Right lobe of liver (tissue), 6 donors: ENCODE measurements at regions not wholly inside any gene's neighbourhood (a gene's known extent, or its start where the extent isn't known, plus 50 kb on each side); places are given as distances from the start of the nearest gene placed in this dataset.

Experiments
- ATAC-seq, 4 donors: fragments of 200-7000 bp; cut with Tn5 transposase; one replicate each; pipeline ENCODE4 v1.9.1; 2020; ENCODE audit warnings: mild to moderate bottlenecking in 4 of 4, moderate library complexity in 4 of 4
- DNase-seq, 3 donors: peaks; one replicate each; pipeline ENCODE4 v3.0.0-alpha.2; 2020
- H3K27ac ChIP-seq, 3 donors: fragments of 200-600 bp; one replicate each; pipeline ENCODE4 v1.8.0; 2022
- H3K27me3 ChIP-seq, 2 donors: fragments of 200-600 bp; one replicate each; pipeline ENCODE4 v1.8.0; 2022
- H3K36me3 ChIP-seq, 4 donors: fragments of 200-600 bp; sonication (generic) in 1 of 4; one replicate each; pipeline versions ENCODE4 v1.5.1 to v1.8.0; 2017 to 2022; ENCODE audit warnings: control low read depth in 1 of 4
- H3K4me1 ChIP-seq, 4 donors: fragments of 200-600 bp; sonication (generic) in 1 of 4; one replicate each; pipeline versions ENCODE4 v1.5.1 to v1.8.0; 2017 to 2022; ENCODE audit warnings: control low read depth in 1 of 4
- H3K4me3 ChIP-seq, 3 donors: fragments of 200-600 bp; one replicate each; pipeline ENCODE4 v1.8.0; 2022
- H3K9me3 ChIP-seq, 4 donors: fragments of 200-600 bp; sonication (generic) in 1 of 4; one replicate each; pipeline versions ENCODE4 v1.5.1 to v1.8.0; 2017 to 2022; ENCODE audit warnings: control low read depth in 1 of 4
- POLR2A ChIP-seq: fragments of 450-650 bp; IDR thresholded peaks from one replicate; pipeline ENCODE4 v1.6.1; 2017; ENCODE audit warnings: antibody characterized with exemption, mild to moderate bottlenecking
- WGBS: methylation state at CpG from one replicate; pipeline ENCODE4 v1.1.6; 2018; ENCODE audit warnings: low coverage, low lambda C conversion rate; ENCODE audit not compliant: insufficient coverage; ENCODE audit errors: missing lambda C conversion rate; 5-methylcytosine and 5-hydroxymethylcytosine counted together
- intact Hi-C, 2 donors: fragments of 100-400 bp; cut with DNase I; formaldehyde crosslinking; loops; one replicate each; pipeline versions ENCODE4 v1.11.2 to v1.14.1; 2022
- TF ChIP-seq, protein P1 (sequence below), 4 donors: fragments of 200-600 bp in 3 of 4; fragments of 450-650 bp in 1 of 4; IDR thresholded peaks; one replicate each; pipeline versions ENCODE4 v1.5.1 to v1.8.0; 2016 to 2022; ENCODE audit warnings: antibody characterized with exemption in 4 of 4, mild to moderate bottlenecking in 2 of 4
- donor health status: DM: no; HTN: yes; CAD: no.
- donor health status: DM: no; HTN: no; CAD: no.
- donor health status: DM: no; HTN: no; CAD: no.
- donor health status: DM: no; HTN: yes; CAD: no.
- donor health status: DM: no; HTN: yes; CAD: no.

DNA sequence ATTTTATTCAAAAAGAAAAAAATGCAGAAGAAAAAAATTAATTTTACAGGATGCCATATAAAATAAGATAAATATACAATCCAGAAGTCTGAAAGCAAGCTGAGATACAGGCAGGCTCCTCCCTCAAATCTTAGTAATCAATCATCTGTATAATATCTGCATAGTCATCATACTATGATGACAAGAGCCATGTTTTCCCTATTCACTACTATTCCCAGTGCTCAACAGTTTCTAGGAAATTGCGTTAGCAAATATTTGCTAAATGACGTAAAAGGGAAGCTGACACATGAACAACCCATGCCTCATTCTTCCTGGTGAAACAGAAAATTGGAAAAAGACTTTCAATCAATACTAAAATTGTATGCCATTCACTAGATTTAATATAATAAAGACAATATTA is 793.2 kb downstream of the SUCLG1 start:
- Histone ChIP-seq H3K4me3 (no peak overlapping the region), H3K36me3 (no peaks in the 10 kb centered on the region), H3K4me1 (no peaks in the 10 kb centered on the region), H3K9me3 (no peaks in the 10 kb centered on the region), H3K27me3 (no peaks in the 10 kb centered on the region), H3K27ac (no peak overlapping the region)
- no peak for TF ChIP-seq POLR2A
- TF ChIP-seq, protein P1, sequence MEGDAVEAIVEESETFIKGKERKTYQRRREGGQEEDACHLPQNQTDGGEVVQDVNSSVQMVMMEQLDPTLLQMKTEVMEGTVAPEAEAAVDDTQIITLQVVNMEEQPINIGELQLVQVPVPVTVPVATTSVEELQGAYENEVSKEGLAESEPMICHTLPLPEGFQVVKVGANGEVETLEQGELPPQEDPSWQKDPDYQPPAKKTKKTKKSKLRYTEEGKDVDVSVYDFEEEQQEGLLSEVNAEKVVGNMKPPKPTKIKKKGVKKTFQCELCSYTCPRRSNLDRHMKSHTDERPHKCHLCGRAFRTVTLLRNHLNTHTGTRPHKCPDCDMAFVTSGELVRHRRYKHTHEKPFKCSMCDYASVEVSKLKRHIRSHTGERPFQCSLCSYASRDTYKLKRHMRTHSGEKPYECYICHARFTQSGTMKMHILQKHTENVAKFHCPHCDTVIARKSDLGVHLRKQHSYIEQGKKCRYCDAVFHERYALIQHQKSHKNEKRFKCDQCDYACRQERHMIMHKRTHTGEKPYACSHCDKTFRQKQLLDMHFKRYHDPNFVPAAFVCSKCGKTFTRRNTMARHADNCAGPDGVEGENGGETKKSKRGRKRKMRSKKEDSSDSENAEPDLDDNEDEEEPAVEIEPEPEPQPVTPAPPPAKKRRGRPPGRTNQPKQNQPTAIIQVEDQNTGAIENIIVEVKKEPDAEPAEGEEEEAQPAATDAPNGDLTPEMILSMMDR (IDR thresholded peaks at IDR 0.05) = no peak
- DNase-seq = no peak
- intact Hi-C loops = no loop called here
- WGBS = 31% methylated on average over 2 of the region's 2 CpGs
- peak in 1 of 4 donors; percentile 56 for ATAC-seq

DNA sequence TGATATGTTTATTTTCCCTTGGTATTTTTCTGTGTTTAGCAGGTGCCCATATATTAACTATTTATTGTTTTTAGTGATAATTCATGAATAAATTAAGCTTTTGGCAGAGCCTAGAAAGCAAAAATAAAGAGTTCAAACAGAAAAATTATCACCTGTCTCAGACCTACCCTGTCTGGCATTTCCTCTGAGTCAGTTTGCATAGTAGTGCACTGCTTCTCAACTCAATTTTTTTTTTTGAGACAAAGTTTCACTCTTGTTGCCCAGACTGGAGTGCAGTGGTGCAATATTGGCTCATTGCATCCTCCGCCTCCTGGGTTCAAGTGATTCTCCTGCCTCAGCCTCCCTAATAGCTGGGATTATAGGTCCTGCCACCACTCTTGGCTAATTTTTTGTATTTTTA is 793.9 kb downstream of the SUCLG1 start:
- ATAC-seq = no peak
- no peak overlapping the region for H3K4me3 ChIP-seq
- no peak overlapping the region for H3K27ac ChIP-seq
- DNase-seq = no peak
- no peaks in the 10 kb centered on the region for H3K9me3 ChIP-seq
- no peaks in the 10 kb centered on the region for H3K4me1 ChIP-seq
- intact Hi-C loops = no loop called here
- H3K36me3 ChIP-seq = no peaks in the 10 kb centered on the region
- no peak for TF ChIP-seq POLR2A
- TF ChIP-seq, protein P1 (IDR thresholded peaks at IDR 0.05) = no peak
- 83% methylated on average over 1 of the region's 1 CpG for WGBS
- H3K27me3 ChIP-seq = no peaks in the 10 kb centered on the region

DNA sequence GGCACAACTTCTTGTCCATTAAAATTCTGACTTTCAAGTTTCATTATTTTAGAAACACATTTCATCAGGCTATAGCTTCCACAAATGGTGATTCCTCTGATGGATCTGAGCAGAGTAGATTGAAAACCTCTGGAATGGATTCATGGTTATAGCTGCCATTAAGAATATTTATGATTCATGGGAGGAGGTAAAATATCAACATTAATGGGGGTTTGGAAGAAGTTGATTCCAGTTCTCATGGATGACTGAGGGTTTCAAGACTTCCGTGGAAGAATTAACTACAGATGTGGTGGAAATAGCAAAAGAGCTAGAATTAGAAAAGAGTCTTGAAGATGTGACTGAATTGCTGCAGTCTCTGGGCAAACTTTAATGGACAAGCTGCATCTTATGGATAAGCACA is 797.4 kb downstream of the SUCLG1 start:
- Histone ChIP-seq H3K27ac (no peak overlapping the region), H3K4me3 (no peak overlapping the region), H3K27me3 (no peaks in the 10 kb centered on the region), H3K4me1 (no peaks in the 10 kb centered on the region), H3K9me3 (no peaks in the 10 kb centered on the region), H3K36me3 (no peaks in the 10 kb centered on the region)
- no peak for ATAC-seq
- DNase-seq = no peak
- TF ChIP-seq, protein P1 (IDR thresholded peaks at IDR 0.05) = no peak
- TF ChIP-seq POLR2A = no peak
- intact Hi-C loops = no loop called here
- WGBS = 93% methylated on average over 1 of the region's 1 CpG

DNA sequence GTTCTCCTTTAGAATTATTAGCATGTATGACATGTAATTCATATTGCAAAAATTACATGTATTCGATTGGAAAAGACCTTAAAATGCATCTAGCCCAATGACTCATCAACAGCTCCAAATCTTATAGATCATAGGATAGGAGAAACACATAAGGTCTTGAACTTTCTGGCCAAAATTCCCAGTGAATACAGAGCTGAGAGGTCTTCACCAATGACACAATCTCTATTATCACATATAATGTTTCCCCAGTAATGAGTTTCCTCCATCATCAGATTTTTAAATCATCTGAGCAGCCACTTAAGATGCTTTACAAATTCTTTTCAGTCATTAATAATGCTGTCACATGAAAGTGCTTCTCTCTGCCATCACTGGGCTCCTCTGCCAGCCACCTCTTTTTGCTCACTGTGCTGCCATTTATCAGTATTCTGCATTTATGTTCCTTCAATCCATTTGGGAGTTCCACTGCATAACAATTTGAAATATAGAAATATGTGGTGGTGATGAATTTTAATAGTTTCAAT is 804.9 kb downstream of the SUCLG1 start:
- no peak for DNase-seq
- intact Hi-C loops = no loop called here
- TF ChIP-seq POLR2A = no peak
- TF ChIP-seq, protein P1 (IDR thresholded peaks at IDR 0.05) = no peak
- Histone ChIP-seq H3K36me3 (no peaks in the 10 kb centered on the region), H3K4me1 (no peaks in the 10 kb centered on the region), H3K27ac (no peak overlapping the region), H3K9me3 (no peaks in the 10 kb centered on the region), H3K4me3 (no peak overlapping the region), H3K27me3 (no peaks in the 10 kb centered on the region)
- 30% methylated on average over 1 of the region's 1 CpG for WGBS
- ATAC-seq = no peak

DNA sequence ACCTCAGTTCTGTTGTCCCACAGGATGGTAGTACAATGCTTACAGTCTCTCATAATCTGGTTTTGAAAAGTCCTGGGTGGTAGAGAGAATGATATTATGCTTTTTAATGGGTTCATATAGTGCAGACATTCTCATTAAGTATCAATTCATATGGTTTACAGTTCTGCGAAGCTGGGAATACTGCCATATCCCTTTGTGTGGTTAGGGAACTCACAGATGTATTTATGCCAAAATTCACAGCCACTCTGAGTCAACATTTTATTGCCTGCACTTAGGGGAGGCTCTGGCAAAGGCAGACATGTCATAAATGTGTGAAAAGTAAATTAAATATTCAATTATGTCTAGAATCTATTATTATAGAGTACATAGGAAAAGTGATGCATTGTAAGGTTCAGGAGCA is 808.2 kb downstream of the SUCLG1 start:
- Histone ChIP-seq H3K27me3 (no peaks in the 10 kb centered on the region), H3K27ac (no peak overlapping the region), H3K9me3 (no peaks in the 10 kb centered on the region), H3K36me3 (no peaks in the 10 kb centered on the region), H3K4me1 (no peaks in the 10 kb centered on the region), H3K4me3 (no peak overlapping the region)
- WGBS = 25% methylated on average over 1 of the region's 1 CpG
- intact Hi-C loops = no loop called here
- ATAC-seq = no peak
- TF ChIP-seq, protein P1 (IDR thresholded peaks at IDR 0.05) = no peak
- no peak for TF ChIP-seq POLR2A
- DNase-seq = no peak
